ENCODE measurements at regions not wholly inside any gene's neighbourhood (a gene's known extent, or its start where the extent isn't known, plus 50 kb on each side); places are given as distances from the start of the nearest gene placed in this dataset.
"Not testable (repeated sequence)": the region's sequence is repeated elsewhere in the genome, so short reads cannot be mapped to it uniquely, and the experiment has no call there.

GRCh38 chr3:95319921-95320494, 1257.1 kb downstream of the NSUN3 start:
- DNase-seq, result no peak

DNA sequence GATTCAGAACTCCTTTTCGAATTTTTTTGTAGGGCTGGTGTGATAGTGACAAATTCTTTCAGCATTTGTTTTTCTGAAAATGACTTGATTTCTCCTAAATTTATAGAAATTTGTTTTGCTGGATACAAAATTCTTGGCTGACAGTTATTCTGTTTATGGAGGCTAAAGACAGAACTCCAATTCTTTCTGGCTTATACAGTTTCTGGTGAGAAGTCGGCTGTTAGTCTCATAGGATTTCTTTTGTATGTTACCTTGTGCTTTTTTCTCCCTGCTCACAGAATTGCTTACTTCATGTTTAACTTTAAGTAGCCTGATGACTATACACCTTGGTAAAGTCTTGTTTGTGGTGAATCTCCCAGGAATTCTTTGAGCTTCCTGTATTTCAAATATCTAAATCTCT, 1264.6 kb downstream of the NSUN3 start:
- DNase-seq, result no peak

GRCh38 chr3:95333826-95334225, 1271.0 kb downstream of the NSUN3 start:
- no peak for DNase-seq

DNA sequence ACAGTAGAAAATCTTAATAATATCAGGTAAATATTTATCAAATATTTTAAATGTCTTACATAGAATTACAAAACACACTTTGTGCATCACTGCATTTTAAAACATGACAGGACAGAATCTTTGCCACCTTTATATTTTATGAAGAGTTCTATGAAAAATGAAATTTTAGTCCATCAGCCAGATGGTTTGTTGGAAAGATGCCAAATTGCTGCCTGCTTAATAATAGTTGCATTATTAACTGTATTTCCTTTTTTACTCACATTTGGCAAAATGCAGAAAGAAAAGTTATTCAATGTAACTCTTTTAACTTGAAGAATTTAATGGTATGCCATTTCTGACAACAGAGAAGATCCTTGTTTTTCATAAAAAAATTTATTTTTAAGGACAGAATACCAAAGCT, 1271.6 kb downstream of the NSUN3 start:
- no peak for DNase-seq

DNA sequence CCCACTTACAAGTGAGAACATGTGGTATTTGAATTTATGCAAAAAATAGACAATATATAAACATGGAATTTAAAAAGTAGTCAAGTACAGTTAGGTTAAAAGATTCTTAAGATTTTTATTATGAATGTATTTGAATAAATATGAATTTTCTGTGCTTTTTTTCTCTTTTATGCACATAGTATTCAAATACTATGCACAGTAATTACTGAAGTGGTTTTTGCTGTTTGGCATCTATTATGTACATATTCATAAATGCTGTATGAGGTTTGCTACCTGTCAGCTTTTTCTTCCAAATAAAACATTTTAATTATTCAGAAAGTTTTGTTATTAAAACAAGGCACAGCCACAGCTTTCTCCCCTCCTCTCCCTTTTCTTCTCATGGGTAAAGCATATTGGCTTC, 1272.7 kb downstream of the NSUN3 start:
- DNase-seq, result no peak

DNA sequence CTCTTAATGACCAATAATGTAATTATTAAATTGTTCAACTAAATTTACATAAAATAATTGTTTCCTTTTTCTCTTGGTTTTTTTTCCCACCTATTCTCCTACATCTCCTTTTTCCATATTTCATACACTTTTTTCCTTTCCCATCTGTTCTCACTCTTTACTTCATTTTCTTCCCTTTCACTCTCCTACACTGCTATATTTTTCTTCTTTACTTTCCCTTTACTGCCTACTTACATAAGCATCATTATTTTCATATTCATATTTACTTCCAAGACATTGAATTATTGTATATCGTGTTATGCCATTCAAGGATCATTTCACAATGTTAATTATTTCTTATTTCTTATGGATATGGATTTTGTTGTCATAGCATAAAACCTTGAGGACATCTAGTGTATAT, 1275.6 kb downstream of the NSUN3 start:
- no peak for DNase-seq

DNA sequence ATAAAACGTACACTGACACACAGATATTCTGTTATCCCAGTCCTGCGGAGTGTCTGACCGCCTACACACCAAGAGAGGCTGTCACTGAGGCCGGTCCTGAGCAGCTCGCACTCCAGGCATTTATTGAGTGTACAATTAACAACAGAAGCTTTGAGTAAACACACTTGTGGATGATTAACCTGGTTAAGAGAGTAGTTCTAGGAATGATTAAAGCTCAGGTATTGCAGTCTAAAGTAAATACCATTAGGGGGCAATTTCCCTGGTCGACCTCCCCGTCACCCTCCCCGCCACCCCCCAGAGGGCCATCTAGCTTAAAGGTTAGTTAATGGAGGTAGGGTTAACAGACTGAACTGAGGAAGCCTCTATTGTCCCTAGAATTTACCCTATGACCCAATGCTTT, 1278.5 kb downstream of the NSUN3 start:
- DNase-seq, result no peak

DNA sequence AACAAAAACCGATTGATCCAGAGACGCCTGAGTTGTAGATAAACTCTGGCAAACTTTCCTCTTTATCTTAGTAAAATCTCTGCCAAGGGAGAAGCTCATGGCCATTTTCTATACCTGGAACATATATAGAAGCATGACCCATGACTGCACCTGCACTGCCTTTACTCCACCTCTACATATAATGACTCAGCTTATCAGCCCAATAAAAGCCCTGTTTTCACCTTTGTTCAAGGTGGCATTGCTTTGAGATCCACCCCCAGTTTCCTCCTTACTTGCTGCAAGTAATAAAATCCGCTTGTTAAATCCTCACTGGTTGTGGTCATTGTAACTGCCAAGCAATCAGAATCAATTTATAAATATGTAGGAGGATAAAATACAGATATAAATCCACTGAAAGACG, 1280.4 kb downstream of the NSUN3 start:
- DNase-seq, result no peak

- DNase-seq, result no peak
These were observed 1280.9 kb downstream of the NSUN3 start for GRCh38 chr3:95343767-95344166.

DNA sequence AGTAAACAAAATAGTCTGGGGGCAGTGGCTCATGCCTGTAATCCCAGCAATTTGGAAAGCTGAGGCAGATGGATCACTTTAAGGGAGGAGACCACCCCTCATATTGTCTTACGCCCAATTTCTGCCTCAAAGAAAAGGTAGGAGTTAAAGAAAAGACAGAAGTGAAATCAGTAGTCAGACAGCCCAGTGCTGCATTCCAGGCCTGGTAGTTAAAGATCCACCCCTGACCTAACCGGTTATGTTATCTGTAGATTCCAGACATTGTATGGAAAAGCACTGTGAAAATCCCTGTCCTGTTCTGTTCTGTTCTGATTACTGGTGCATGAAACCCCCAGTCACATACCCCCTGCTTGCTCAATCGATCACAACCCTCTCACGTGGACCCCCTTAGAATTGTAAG, 1285.1 kb downstream of the NSUN3 start:
- not testable (repeated sequence) for DNase-seq

- no peak for DNase-seq
These were observed 1286.0 kb downstream of the NSUN3 start for GRCh38 chr3:95348879-95349278.

- DNase-seq, result no peak
These were observed 1287.2 kb downstream of the NSUN3 start for GRCh38 chr3:95350049-95350448.

DNA sequence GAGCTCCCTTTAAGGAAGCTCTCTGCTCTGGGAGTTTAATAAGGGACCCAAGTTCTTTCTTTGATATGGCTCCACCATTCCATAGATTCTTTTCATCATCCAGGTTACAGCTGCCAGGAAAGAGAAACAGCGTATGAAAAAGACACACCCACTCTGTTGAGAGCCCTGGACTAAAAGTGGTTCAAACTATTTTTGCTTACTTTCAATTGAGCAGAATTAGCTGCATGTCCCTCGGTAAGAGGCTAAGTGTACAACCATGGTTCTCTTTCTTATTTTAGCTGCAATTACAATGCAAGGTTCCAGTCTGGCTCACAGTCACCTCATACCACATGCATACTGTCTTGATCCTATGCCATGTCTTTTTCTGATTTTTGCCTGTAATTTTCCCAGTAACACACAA, 1288.3 kb downstream of the NSUN3 start:
- no peak for DNase-seq

GRCh38 chr3:95352471-95352870, 1289.6 kb downstream of the NSUN3 start:
- DNase-seq, result no peak

DNA sequence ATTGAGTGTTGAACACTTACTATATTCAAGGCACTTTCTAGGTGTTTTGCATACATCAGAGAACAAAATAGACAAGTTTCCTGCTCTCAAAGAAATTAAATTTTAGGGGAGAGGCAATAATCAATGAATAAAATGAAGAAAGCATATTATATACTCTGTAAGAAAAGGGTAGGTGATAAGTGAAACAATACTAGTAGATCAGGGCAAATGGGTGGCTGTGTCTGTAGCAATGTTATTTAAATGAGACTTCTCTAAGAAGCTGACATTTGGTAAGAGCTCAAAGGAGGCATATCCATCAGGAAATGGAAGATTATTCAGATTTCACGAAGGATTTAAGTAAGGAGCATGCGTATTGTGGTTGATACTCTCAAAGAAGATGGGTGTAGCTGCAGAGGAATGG, 1291.6 kb downstream of the NSUN3 start:
- DNase-seq, result no peak

- DNase-seq, result no peak
These were observed 1294.1 kb downstream of the NSUN3 start for GRCh38 chr3:95356764-95357501.

DNA sequence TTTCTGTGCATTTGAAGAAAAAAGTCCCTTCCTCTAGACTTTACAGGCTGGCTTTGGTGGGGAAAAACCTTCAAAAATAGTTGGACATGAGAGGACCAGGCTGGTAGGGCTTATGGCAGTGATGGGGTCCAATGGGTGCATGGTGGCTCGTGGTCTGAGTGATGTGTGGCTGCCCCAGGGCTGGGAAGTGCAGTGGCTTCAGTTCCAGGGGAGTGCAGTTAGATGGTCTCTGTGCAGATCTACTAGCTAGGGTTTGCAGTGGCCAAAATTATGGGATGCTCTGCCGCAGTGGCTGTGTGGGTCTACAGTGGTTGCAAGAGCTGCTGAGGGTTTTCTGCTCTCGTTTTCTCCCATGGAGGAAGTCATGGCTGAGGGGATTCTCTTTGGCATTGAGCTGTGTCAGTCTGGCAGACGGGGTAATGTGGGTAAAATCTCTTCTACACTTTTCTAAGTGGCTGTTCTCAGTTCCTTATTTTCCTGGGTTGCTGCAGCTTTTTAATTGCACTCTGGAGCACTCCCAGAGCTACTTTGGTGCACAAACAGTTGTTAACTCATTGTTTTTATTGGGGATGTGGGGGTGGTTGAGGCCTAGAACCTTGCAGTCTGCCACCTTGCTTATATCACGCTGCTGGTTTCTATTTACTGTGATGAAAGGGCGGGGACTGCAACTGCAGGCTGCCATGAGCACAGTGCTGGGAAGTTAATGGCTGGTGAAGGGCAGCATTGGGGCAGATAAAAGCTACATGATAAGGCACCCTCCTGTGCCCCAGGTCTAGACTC, 1324.6 kb downstream of the NSUN3 start:
- no peak for DNase-seq

DNA sequence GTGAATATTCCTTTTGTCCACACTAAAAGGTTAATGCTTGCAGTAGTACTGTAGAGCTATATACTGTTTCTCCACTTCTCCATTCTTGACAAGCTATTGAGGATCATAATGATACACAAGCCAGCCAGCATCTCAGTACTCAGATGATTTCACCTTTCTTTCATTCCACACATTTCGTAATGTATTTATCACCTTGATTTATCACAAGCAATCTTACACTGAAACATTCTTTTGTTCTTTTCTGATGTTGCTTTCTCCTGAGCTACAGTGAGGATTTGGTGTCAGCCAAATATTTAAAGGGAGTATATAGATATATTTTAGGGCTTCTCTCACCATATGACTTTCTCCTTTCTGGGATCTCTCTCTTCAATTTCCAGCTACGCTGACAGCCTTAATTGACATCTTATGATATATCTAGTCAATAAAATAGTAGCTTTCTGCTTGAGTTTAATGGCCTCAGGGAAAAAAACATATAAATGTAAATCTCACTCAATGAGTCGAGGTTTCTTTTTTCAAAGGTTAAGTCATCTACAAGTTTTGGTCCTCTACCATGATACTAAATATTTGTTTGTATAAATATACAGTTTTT, 1327.0 kb downstream of the NSUN3 start:
- no peak for DNase-seq

GRCh38 chr3:95394286-95394685, 1331.4 kb downstream of the NSUN3 start:
- no peak for DNase-seq

DNA sequence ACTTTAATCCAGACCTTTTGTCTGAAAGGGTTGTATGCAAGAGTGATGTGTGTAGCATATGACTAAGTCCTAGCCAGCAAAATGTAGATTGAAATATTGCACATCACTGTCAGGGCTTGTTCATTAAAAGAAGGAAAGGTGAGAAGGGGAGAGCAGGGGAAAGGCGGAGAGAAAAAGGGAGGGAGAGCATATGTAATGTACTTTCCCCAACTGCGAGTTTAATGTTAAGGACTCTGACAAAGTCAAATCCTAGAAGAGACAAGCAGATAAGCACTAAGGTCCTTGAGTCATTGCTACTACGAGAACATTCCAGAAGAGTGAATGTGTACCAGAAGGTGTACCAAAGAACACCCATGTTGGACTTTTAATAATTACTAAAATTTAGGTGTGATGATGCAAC, 1336.7 kb downstream of the NSUN3 start:
- DNase-seq, result no peak

- no peak for DNase-seq
These were observed 1338.8 kb downstream of the NSUN3 start for GRCh38 chr3:95401693-95402092.

DNA sequence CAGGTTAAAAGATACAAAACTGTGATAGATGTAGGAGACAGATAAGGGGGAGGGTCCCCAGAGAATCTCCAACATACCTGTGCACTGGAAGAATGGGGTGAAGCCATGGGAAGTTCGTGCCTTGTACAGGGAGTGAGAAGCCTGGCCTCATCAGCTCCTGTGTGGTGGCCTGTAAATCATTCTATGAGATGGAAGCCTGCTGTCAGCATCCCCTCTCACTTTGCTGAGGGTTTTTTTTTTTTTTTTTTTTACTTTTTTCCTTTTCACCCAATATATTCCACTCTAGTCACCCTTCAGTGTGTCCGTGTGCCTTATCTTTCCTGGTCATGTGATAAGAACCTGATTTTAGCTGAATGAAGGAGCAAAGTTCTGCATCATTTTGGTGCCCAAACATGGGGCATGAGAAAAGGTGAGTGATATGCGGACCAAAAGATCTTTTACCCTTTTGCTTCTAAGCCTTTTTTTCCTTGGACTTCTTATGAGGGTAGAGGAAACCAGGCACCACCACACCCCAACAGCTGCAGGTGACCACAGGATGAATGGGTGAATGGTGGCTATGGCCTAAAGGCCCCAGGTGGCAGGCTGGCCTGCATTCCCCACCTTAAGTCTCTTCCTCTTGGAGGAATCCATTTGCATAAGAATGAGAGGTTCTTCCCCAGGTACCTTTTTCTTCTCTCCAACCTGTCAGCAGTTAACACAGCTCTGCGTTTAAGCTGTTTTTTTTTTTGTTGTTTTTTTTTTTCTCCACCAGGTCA, 1345.0 kb downstream of the NSUN3 start:
- DNase-seq, result no peak

GRCh38 chr3:95408464-95408862, 1345.6 kb downstream of the NSUN3 start:
- DNase-seq, result no peak
